ENCODE measurements at regions not wholly inside any gene's neighbourhood (a gene's known extent, or its start where the extent isn't known, plus 50 kb on each side); places are given as distances from the start of the nearest gene placed in this dataset.

DNA sequence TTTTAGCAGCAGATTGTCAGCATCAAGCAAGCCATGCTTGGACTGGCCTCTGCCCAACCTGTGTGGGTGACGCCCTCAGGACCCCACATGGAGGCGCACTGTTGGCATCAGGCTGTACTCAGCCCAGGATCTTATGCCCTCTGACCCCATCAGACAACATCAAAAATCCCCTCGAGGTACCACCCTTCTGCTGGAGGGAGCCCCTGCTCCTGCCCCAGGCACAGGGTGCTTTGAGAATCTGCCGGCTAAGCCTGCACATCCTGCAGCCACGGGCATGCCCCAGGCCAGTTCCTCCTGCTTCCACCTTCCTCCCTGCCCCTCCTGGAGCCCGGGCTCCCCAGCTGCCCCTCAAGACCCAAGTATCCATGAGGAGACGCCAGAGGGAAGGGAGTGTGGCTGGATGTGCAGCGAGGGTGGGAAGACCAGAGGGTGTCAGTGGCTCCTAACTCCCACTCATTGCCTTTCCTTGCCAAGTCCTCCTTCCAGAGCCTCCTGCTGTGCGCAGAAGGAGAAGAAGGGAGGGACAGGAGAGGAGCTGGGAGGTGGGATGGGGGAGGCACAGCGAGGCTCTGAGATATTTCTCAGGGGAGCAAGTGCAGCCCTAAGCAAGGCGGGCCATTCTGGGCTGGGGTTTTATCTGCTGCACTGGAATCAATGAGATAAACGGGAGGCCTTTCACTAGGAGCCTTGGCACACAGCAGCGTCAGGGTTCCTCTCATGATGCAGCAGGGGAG, 77.4 kb upstream of the CST7 start:
- TF ChIP-seq, protein P1, sequence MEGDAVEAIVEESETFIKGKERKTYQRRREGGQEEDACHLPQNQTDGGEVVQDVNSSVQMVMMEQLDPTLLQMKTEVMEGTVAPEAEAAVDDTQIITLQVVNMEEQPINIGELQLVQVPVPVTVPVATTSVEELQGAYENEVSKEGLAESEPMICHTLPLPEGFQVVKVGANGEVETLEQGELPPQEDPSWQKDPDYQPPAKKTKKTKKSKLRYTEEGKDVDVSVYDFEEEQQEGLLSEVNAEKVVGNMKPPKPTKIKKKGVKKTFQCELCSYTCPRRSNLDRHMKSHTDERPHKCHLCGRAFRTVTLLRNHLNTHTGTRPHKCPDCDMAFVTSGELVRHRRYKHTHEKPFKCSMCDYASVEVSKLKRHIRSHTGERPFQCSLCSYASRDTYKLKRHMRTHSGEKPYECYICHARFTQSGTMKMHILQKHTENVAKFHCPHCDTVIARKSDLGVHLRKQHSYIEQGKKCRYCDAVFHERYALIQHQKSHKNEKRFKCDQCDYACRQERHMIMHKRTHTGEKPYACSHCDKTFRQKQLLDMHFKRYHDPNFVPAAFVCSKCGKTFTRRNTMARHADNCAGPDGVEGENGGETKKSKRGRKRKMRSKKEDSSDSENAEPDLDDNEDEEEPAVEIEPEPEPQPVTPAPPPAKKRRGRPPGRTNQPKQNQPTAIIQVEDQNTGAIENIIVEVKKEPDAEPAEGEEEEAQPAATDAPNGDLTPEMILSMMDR (conservative IDR thresholded peaks at IDR 0.05; ENCODE audit: low read length), result no peak
- no peak for TF ChIP-seq EZH2phosphoT487 (IDR thresholded peaks at IDR 0.05; ENCODE audit: borderline replicate concordance)

Data from Loucy (cell line).